Panc1 (cell line): ENCODE measurements at regions not wholly inside any gene's neighbourhood (a gene's known extent, or its start where the extent isn't known, plus 50 kb on each side); places are given as distances from the start of the nearest gene placed in this dataset.

ENCODE experiments used
- ATAC-seq: fragments of 200-7000 bp; cut with Tn5 transposase; 2 replicates; pipeline ENCODE4 v1.9.1; 2020; ENCODE audit warnings: mild to moderate bottlenecking, moderate library complexity
- BruUV-seq: library from RNA; stranded (reverse); fragments of 400-500 nt; replicated peaks from 2 replicates; lab custom pipeline; 2021; lab: Mats Ljungman, UMichigan
- CTCF ChIA-PET: fragments of 300-600 bp; sonication (Branson Sonifier 250); formaldehyde crosslinking; loops from one replicate; lab custom pipeline; 2022; ENCODE audit warnings: antibody characterized with exemption; lab: Charles Lee
- POLR2A ChIA-PET: fragments of 300-600 bp; sonication (Branson Sonifier 250); formaldehyde crosslinking; loops from one replicate; lab custom pipeline; 2022; ENCODE audit warnings: antibody characterized with exemption; lab: Charles Lee
- DNase-seq: peaks from one replicate; pipeline ENCODE4 v3.0.0-alpha.2; 2010; ENCODE audit warnings: low read depth, low spot score
- H3K27ac ChIP-seq: 2 replicates; pipeline ENCODE4 v1.5.1; 2011; ENCODE audit warnings: mild to moderate bottlenecking, low read length, inconsistent platforms
- H3K27me3 ChIP-seq: fragments of 200-500 bp; sonication (Bioruptor generic); 2 replicates; pipeline ENCODE4 v1.6.0; 2014; ENCODE audit warnings: low read length, inconsistent platforms; ENCODE audit not compliant: control insufficient read depth, insufficient read depth
- H3K36me3 ChIP-seq: fragments of 200-500 bp; sonication (Bioruptor generic); 2 replicates; pipeline ENCODE4 v1.5.1; 2014; ENCODE audit warnings: inconsistent platforms, mild to moderate bottlenecking, low read length, moderate library complexity; ENCODE audit not compliant: control insufficient read depth, insufficient read depth
- H3K4me1 ChIP-seq: 2 replicates; pipeline ENCODE4 v1.5.1; 2011; ENCODE audit warnings: inconsistent platforms, mild to moderate bottlenecking, low read length, moderate library complexity; ENCODE audit not compliant: control insufficient read depth, insufficient read depth
- H3K4me3 ChIP-seq, 2 experiments: 2 replicates each; pipeline ENCODE4 v1.5.1; 2011 to 2012; ENCODE audit warnings: low read depth in 2 of 2, low read length in 2 of 2, mild to moderate bottlenecking in 2 of 2, inconsistent platforms in 1 of 2, moderate library complexity in 1 of 2
- H3K9me3 ChIP-seq: fragments of 200-500 bp; sonication (Bioruptor generic); 2 replicates; pipeline ENCODE4 v1.5.1; 2014; ENCODE audit warnings: low read depth, mild to moderate bottlenecking, inconsistent platforms, low read length, moderate library complexity; ENCODE audit not compliant: control insufficient read depth, insufficient read depth
- POLR2AphosphoS5 ChIP-seq: IDR thresholded peaks from 2 replicates; pipeline ENCODE4 v1.6.1; 2012; ENCODE audit warnings: mild to moderate bottlenecking, low read depth, low read length, moderate library complexity
- REST ChIP-seq, 2 experiments: IDR thresholded peaks; 2 replicates each; pipeline ENCODE4 v1.6.1; 2011 to 2012; ENCODE audit warnings: low read depth in 2 of 2, control low read depth in 1 of 2, low read length in 1 of 2, mild to moderate bottlenecking in 1 of 2, moderate library complexity in 1 of 2; ENCODE audit not compliant: insufficient read depth in 1 of 2
- SIN3A ChIP-seq: IDR thresholded peaks from 2 replicates; pipeline ENCODE4 v1.6.1; 2012; ENCODE audit warnings: low read depth, mild to moderate bottlenecking, low read length, moderate library complexity, borderline replicate concordance; ENCODE audit not compliant: insufficient read depth
- TCF7L2 ChIP-seq: IDR thresholded peaks from 2 replicates; pipeline ENCODE4 v1.6.1; 2011; ENCODE audit warnings: mild to moderate bottlenecking, low read depth, low read length, inconsistent platforms
- in situ Hi-C: cut with HindIII; loops from 2 replicates; pipeline ENCODE4 v1.10.0; 2016; ENCODE audit warnings: low sequenced_read_pairs, low pct_unique_long_range_greater_than_20kb
- intact Hi-C: fragments of 100-400 bp; cut with micrococcal nuclease; formaldehyde crosslinking; loops from one replicate; pipeline ENCODE4 v1.10.0; 2022; ENCODE audit not compliant: unreplicated experiment
- TF ChIP-seq, protein P1 (sequence below): fragments of 450-650 bp; IDR thresholded peaks from 2 replicates; pipeline ENCODE4 v1.5.1; 2017; ENCODE audit warnings: mild to moderate bottlenecking

DNA sequence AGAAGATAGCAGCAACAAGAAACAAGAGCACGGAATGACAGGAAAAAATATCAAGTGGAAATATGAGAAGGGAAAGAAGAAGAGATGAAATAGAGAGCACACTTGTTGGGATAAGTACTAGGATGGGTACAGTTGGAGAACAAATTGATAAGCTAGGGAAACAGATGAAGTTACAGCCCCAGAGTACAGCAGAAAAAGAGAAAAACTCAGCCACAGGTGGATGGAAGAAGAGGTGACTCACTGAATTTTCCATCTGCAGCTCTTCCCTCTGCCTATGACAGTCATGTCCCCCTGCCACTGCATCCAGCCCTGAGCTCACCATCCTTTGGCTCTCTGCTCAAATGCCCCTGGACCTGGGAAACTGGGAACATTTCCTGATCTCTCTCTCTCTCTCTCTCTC, 209.0 kb downstream of the BCOR start:
- ATAC-seq (no peak), DNase-seq (no peak)
- TF ChIP-seq TCF7L2 (no peak), REST (IDR thresholded peaks at IDR 0.05; ENCODE audit: insufficient read depth in 1 of 2, low read depth in 2 of 2, low read length in 1 of 2) (no peak), POLR2AphosphoS5 (no peak), SIN3A (no peak)
- TF ChIP-seq, protein P1, sequence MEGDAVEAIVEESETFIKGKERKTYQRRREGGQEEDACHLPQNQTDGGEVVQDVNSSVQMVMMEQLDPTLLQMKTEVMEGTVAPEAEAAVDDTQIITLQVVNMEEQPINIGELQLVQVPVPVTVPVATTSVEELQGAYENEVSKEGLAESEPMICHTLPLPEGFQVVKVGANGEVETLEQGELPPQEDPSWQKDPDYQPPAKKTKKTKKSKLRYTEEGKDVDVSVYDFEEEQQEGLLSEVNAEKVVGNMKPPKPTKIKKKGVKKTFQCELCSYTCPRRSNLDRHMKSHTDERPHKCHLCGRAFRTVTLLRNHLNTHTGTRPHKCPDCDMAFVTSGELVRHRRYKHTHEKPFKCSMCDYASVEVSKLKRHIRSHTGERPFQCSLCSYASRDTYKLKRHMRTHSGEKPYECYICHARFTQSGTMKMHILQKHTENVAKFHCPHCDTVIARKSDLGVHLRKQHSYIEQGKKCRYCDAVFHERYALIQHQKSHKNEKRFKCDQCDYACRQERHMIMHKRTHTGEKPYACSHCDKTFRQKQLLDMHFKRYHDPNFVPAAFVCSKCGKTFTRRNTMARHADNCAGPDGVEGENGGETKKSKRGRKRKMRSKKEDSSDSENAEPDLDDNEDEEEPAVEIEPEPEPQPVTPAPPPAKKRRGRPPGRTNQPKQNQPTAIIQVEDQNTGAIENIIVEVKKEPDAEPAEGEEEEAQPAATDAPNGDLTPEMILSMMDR, result no peak
- Histone ChIP-seq H3K4me3 (no peak overlapping the region), H3K27ac (no peak overlapping the region), H3K9me3 (no peaks in the 10 kb centered on the region), H3K4me1 (no peaks in the 10 kb centered on the region), H3K36me3 (no peaks in the 10 kb centered on the region), H3K27me3 (no peaks in the 10 kb centered on the region)
- CTCF ChIA-PET, result no interaction called here
- no TSS peak for BruUV-seq
- POLR2A ChIA-PET, result no interaction called here
- intact Hi-C loops (no loop called here), in situ Hi-C loops (no loop called here)

DNA sequence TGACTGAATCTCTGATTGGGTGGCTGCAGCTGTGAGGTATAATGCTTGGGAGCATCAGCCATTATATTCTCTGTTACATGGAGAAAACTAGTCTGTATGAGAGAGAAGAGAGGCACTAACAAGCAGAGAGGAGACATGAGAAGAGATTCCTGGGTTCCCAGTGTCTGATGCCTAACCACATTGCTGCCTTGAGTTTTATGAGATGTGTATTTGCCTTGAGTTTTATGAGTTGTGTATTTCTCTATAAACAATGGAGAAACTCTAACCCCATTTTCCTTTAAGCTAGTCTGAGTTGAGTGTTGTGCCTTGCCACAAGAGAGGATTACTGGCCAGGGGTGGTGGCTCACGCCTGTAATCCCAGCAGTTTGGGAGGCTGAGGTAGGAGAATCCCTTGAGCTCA, 208.1 kb downstream of the BCOR start:
- CTCF ChIA-PET, result no interaction called here
- POLR2A ChIA-PET, result no interaction called here
- H3K36me3 ChIP-seq, result no peaks in the 10 kb centered on the region
- no peak overlapping the region for H3K27ac ChIP-seq
- no TSS peak for BruUV-seq
- intact Hi-C loops, result no loop called here
- no peaks in the 10 kb centered on the region for H3K27me3 ChIP-seq
- TF ChIP-seq, protein P1, result no peak
- TF ChIP-seq SIN3A (no peak), REST (IDR thresholded peaks at IDR 0.05; ENCODE audit: insufficient read depth in 1 of 2, low read depth in 2 of 2, low read length in 1 of 2) (no peak), TCF7L2 (no peak), POLR2AphosphoS5 (no peak)
- no peak overlapping the region for H3K4me3 ChIP-seq
- ATAC-seq, result no peak
- no peaks in the 10 kb centered on the region for H3K9me3 ChIP-seq
- in situ Hi-C loops, result no loop called here
- no peak for DNase-seq
- H3K4me1 ChIP-seq, result no peaks in the 10 kb centered on the region
